ENCODE measurements at regions not wholly inside any gene's neighbourhood (a gene's known extent, or its start where the extent isn't known, plus 50 kb on each side); places are given as distances from the start of the nearest gene placed in this dataset.

GRCh38 chr1:173407846-173408245 is 69.3 kb upstream of the PRDX6 start:
- TF ChIP-seq EP300 (IDR thresholded peaks at IDR 0.05) (no peak), CTCF (IDR thresholded peaks at IDR 0.05) (no peak), POLR2A (IDR thresholded peaks at IDR 0.05) (no peak)

Data from upper lobe of left lung (tissue), 4 donors.